ENCODE measurements at regions not wholly inside any gene's neighbourhood (a gene's known extent, or its start where the extent isn't known, plus 50 kb on each side); places are given as distances from the start of the nearest gene placed in this dataset.

DNA sequence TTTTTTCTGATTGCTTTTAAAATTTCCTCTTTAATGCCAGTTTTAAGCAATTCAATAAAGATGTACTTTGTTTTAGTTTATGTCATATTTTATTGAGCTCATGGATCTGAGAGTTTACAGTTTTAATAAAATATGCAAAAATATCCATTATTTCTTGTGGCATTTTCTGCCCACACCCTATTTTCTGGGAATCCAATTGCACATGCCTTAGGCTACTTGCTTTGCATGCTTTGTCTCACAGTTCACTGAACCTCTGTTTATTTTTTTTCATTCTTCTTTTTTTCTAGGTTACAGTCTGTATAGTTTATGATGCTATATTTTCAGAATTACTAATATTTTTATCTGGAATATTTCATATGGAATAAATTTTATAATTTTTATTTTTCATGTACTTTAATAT, 1258.0 kb downstream of the FSCB start:
- H3K27ac ChIP-seq (ENCODE audit: low read depth) = no peak overlapping the region
- H3K4me1 ChIP-seq (ENCODE audit: insufficient read depth) = no peaks in the 10 kb centered on the region
- H3K4me3 ChIP-seq (ENCODE audit: low read depth, low read length) = no peak overlapping the region
- H3K36me3 ChIP-seq (ENCODE audit: insufficient read depth) = no peaks in the 10 kb centered on the region
- no peak for DNase-seq (ENCODE audit: extremely low spot score)

DNA sequence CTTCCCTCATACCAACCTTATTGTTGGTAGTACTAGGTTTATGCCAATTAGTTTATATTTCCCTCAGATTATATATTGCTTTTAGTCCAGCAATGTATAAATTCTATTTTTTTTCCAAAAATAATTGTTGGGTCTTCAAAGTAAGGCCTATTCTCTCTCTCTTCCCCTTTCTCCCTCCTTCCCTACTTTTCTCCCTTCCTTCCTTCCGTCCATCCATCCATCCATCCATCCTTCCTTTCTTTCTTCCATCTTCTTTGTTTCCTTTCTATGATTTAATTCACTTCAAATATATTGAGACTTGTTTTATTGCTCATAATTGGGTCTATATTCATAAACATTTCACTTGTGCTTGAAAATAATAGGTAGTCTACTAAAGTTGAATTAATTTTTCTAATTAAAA, 1259.2 kb downstream of the FSCB start:
- 91% methylated on average over 1 of the region's 1 CpG for WGBS
- no peaks in the 10 kb centered on the region for H3K36me3 ChIP-seq (ENCODE audit: insufficient read depth)
- H3K27ac ChIP-seq (ENCODE audit: low read depth) = no peak overlapping the region
- H3K4me1 ChIP-seq (ENCODE audit: insufficient read depth) = no peaks in the 10 kb centered on the region
- no peak for DNase-seq (ENCODE audit: extremely low spot score)
- H3K4me3 ChIP-seq (ENCODE audit: low read depth, low read length) = no peak overlapping the region

GRCh38 chr14:43244142-43244625, 1262.9 kb downstream of the FSCB start:
- Histone ChIP-seq H3K27ac (ENCODE audit: low read depth) (no peak overlapping the region), H3K36me3 (ENCODE audit: insufficient read depth) (no peaks in the 10 kb centered on the region), H3K4me1 (ENCODE audit: insufficient read depth) (no peaks in the 10 kb centered on the region), H3K4me3 (ENCODE audit: low read depth, low read length) (no peak overlapping the region)
- 78% methylated on average over 2 of the region's 2 CpGs for WGBS
- DNase-seq (ENCODE audit: extremely low spot score) = no peak

- WGBS = 96% methylated on average over 1 of the region's 1 CpG
- H3K27ac ChIP-seq (ENCODE audit: low read depth) = no peak overlapping the region
- H3K4me3 ChIP-seq (ENCODE audit: low read depth, low read length) = no peak overlapping the region
- no peaks in the 10 kb centered on the region for H3K4me1 ChIP-seq (ENCODE audit: insufficient read depth)
- H3K36me3 ChIP-seq (ENCODE audit: insufficient read depth) = no peaks in the 10 kb centered on the region
- no peak for DNase-seq (ENCODE audit: extremely low spot score)
Measured at GRCh38 chr14:43243168-43243567, 1263.9 kb downstream of the FSCB start.

DNA sequence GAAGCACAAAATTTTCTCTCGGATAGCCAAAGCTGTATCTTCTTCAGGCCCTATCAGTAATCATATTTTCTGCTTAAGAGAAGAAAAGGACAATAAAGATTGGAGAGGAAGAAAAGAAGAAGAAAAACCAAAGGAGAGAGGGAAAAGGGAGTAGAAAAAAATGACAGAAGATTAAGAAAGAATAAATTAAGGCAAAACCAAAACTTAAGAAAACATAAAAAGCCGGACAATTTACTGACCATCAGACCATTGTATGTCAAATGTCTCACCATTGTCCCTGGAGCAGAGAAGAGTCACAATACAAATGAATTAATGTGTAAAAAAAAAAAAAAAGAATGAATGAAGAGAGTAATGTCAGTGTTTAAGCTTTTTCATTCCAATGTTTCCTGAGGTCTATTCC, 1274.8 kb downstream of the FSCB start:
- Histone ChIP-seq H3K27ac (ENCODE audit: low read depth) (no peak overlapping the region), H3K4me1 (ENCODE audit: insufficient read depth) (no peaks in the 10 kb centered on the region), H3K36me3 (ENCODE audit: insufficient read depth) (no peaks in the 10 kb centered on the region), H3K4me3 (ENCODE audit: low read depth, low read length) (no peak overlapping the region)
- DNase-seq (ENCODE audit: extremely low spot score) = no peak
- WGBS = 94% methylated on average over 2 of the region's 2 CpGs

DNA sequence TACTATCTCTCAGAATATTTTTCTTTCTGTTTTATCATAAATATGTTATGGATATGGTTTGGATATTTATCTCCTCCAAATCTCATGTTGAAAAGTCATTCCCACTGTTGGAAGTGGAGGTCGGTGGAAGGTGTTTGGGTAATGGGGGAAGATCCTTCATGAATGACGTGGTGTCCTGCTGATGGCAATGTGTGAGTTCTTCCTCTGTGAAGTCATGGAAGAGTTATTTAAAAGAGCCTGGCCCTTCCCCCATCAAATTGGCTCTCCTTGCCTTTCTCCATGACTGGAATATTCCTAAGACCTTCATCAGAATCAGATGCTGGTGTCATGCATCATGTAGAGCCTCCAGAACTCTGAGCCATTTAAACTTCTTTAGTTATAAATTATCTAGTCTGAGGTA, 1291.6 kb downstream of the FSCB start:
- Histone ChIP-seq H3K4me3 (ENCODE audit: low read depth, low read length) (no peak overlapping the region), H3K27ac (ENCODE audit: low read depth) (no peak overlapping the region), H3K36me3 (ENCODE audit: insufficient read depth) (no peaks in the 10 kb centered on the region), H3K4me1 (ENCODE audit: insufficient read depth) (no peaks in the 10 kb centered on the region)
- 84% methylated on average over 2 of the region's 2 CpGs for WGBS
- no peak for DNase-seq (ENCODE audit: extremely low spot score)

DNA sequence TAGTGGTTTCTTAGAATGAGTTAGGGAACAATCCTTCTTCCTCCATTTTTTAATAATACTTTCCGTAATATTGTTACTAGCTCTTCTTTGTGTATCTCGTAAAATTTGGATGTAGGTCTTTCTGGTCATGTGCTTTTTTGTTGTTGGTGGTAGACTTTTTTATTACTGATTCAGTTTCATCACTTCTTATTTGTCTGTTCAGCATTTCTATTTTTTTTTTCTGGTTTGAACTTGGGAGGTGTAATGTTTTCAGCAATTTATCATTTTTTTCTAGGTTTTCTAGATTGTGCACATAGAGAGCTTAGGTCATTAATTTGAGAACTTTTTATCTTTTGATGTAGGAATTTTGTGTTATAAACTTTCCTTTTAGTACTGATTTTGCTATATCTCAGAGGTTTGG, 1299.9 kb downstream of the FSCB start:
- Histone ChIP-seq H3K4me1 (ENCODE audit: insufficient read depth) (no peaks in the 10 kb centered on the region), H3K27ac (ENCODE audit: low read depth) (no peak overlapping the region), H3K4me3 (ENCODE audit: low read depth, low read length) (no peak overlapping the region), H3K36me3 (ENCODE audit: insufficient read depth) (no peaks in the 10 kb centered on the region)
- WGBS = 93% methylated on average over 2 of the region's 2 CpGs
- no peak for DNase-seq (ENCODE audit: extremely low spot score)

- no peak overlapping the region for H3K27ac ChIP-seq (ENCODE audit: low read depth)
- WGBS = 55% methylated on average over 2 of the region's 2 CpGs
- DNase-seq (ENCODE audit: extremely low spot score) = no peak
- no peaks in the 10 kb centered on the region for H3K4me1 ChIP-seq (ENCODE audit: insufficient read depth)
- no peaks in the 10 kb centered on the region for H3K36me3 ChIP-seq (ENCODE audit: insufficient read depth)
- no peak overlapping the region for H3K4me3 ChIP-seq (ENCODE audit: low read depth, low read length)
Measured at GRCh38 chr14:43204816-43205215, 1302.3 kb downstream of the FSCB start.

GRCh38 chr14:43200519-43200918, 1306.6 kb downstream of the FSCB start:
- no peak for DNase-seq (ENCODE audit: extremely low spot score)
- Histone ChIP-seq H3K4me3 (ENCODE audit: low read depth, low read length) (no peak overlapping the region), H3K27ac (ENCODE audit: low read depth) (no peak overlapping the region), H3K4me1 (ENCODE audit: insufficient read depth) (no peaks in the 10 kb centered on the region), H3K36me3 (ENCODE audit: insufficient read depth) (no peaks in the 10 kb centered on the region)
- WGBS = 64% methylated on average over 1 of the region's 1 CpG

DNA sequence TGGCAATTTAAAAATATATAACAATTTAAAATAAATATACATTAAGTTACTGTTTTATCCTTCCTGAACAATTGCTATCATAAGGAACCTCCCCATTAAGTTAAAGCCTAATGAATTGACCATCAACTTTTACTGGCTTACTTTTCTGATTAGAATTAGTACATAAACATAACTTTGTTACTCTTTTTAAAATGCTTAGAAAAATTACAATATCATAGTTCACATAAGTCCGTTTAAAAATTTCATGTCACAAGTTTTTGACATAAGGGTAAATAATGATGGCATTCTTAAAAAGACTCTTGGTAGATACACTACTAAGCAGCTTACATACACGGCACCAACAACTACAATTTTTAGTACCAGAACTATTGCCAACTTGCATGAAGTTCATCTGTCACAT, 1308.6 kb downstream of the FSCB start:
- 84% methylated on average over 2 of the region's 2 CpGs for WGBS
- Histone ChIP-seq H3K27ac (ENCODE audit: low read depth) (no peak overlapping the region), H3K4me3 (ENCODE audit: low read depth, low read length) (no peak overlapping the region), H3K4me1 (ENCODE audit: insufficient read depth) (no peaks in the 10 kb centered on the region), H3K36me3 (ENCODE audit: insufficient read depth) (no peaks in the 10 kb centered on the region)
- no peak for DNase-seq (ENCODE audit: extremely low spot score)

- H3K4me3 ChIP-seq (ENCODE audit: low read depth, low read length) = no peak overlapping the region
- no peaks in the 10 kb centered on the region for H3K4me1 ChIP-seq (ENCODE audit: insufficient read depth)
- H3K36me3 ChIP-seq (ENCODE audit: insufficient read depth) = no peaks in the 10 kb centered on the region
- DNase-seq (ENCODE audit: extremely low spot score) = no peak
- WGBS = 93% methylated on average over 3 of the region's 3 CpGs
- H3K27ac ChIP-seq (ENCODE audit: low read depth) = no peak overlapping the region
Measured at GRCh38 chr14:43184540-43184939, 1322.5 kb downstream of the FSCB start.

DNA sequence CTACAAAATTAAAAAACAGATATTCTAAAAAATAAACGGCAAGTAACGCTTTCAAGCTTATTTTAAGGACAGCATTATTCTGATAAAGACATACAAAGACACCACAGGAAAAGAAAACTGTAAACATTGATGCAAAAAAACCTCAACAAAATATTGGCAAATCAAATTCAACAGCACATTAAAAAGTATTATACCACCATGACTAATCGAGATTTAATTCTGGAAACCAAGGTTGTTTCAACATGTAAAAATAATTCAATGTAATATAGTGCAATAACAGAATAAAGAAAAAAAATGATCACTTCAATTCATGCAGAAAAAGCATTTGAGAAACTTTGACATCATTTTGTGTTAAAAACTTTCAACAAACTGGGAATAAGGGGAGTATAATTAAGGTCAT, 1323.2 kb downstream of the FSCB start:
- Histone ChIP-seq H3K36me3 (ENCODE audit: insufficient read depth) (no peaks in the 10 kb centered on the region), H3K27ac (ENCODE audit: low read depth) (no peak overlapping the region), H3K4me3 (ENCODE audit: low read depth, low read length) (no peak overlapping the region), H3K4me1 (ENCODE audit: insufficient read depth) (no peaks in the 10 kb centered on the region)
- 79% methylated on average over 3 of the region's 3 CpGs for WGBS
- DNase-seq (ENCODE audit: extremely low spot score) = no peak

DNA sequence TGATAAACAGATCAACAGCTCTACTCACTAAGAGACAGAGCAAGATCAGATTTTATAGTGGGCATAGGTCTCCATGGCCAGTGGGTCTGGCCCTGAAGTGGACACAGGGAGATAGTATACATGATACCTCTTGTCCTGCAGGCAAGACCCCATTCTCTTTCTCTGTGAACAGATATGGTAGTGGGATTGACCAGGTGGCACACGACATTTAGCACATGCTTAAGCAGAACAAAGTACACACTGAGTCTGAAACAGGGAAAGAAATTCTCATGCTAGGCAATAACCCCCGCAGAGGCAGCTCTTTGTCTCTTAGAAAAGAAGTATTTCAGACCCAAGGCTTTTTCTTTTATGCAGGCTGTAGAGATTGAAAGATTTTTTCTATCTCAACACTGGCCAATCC, 1331.2 kb downstream of the FSCB start:
- DNase-seq (ENCODE audit: extremely low spot score) = no peak
- WGBS = 79% methylated on average over 2 of the region's 2 CpGs
- Histone ChIP-seq H3K4me1 (ENCODE audit: insufficient read depth) (no peaks in the 10 kb centered on the region), H3K27ac (ENCODE audit: low read depth) (no peak overlapping the region), H3K36me3 (ENCODE audit: insufficient read depth) (no peaks in the 10 kb centered on the region), H3K4me3 (ENCODE audit: low read depth, low read length) (no peak overlapping the region)

DNA sequence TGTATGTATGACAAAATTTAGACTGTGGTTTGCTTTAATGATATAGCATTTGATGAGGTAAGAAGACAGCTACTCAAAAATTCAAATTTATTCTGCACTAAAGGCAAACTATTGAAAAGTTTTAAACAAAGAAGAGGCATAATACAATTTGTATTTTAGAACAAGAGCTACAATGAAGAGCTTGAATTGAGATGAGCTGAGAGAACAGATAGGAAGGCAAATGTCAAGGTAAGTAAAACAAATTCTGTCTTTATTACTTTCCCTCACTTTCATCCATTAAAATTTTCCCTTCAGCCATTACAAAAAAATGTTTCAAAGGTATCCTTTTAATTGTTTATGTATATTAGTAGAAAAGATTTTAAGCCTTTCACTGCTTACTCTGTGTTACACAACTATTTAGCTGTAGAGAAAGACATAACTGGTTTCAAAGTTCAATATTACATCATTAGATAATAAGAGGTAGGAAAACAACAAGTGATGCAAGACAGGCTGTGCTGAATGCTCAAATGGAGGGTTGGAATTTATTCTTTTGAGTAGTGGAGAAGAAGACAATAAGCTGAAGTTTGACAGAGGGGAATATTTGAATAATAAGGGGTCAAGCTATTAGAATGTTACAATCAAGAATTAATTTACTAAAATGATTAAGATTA, 1334.1 kb downstream of the FSCB start:
- no peak overlapping the region for H3K4me3 ChIP-seq (ENCODE audit: low read depth, low read length)
- no peak overlapping the region for H3K27ac ChIP-seq (ENCODE audit: low read depth)
- H3K36me3 ChIP-seq (ENCODE audit: insufficient read depth) = no peaks in the 10 kb centered on the region
- H3K4me1 ChIP-seq (ENCODE audit: insufficient read depth) = no peaks in the 10 kb centered on the region
- DNase-seq (ENCODE audit: extremely low spot score) = no peak

DNA sequence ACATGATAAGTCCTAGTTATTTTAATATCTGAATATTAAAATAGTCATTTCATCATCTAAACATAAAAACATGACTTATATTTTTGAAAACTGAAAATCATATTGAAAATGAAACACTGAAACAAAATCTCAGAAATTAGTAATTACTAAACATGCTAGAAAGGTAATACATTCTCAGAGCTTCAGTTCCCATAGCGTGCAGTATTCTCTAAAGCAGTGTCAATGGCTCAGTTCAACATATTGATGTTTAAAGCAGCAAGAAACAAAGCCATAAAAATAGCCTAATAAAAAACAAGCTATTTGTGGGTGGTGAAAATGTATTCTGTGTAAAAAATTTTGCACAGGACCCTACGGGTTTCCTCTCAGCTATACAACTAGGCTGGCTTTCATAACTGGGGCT, 1337.4 kb downstream of the FSCB start:
- Histone ChIP-seq H3K4me1 (ENCODE audit: insufficient read depth) (no peaks in the 10 kb centered on the region), H3K27ac (ENCODE audit: low read depth) (no peak overlapping the region), H3K36me3 (ENCODE audit: insufficient read depth) (no peaks in the 10 kb centered on the region), H3K4me3 (ENCODE audit: low read depth, low read length) (no peak overlapping the region)
- DNase-seq (ENCODE audit: extremely low spot score) = no peak
- 71% methylated on average over 2 of the region's 2 CpGs for WGBS
